HTERT RPE-1 (cell line): ENCODE measurements at regions not wholly inside any gene's neighbourhood (a gene's known extent, or its start where the extent isn't known, plus 50 kb on each side); places are given as distances from the start of the nearest gene placed in this dataset.

Experiments used
- in situ Hi-C: fragments of 300-500 bp; cut with MboI; formaldehyde crosslinking; loops from 4 replicates; pipeline ENCODE4 v1.14.3; 2020; ENCODE audit warnings: low sequenced_read_pairs

GRCh38 chr13:44051918-44052675 lies 172.4 kb downstream of the LACC1 start:
- in situ Hi-C loops, result loop anchor here (25.0 kb wide), 1 partner anchor 385 kb away; no protein-coding TSS in a partner anchor

- in situ Hi-C loops, result loop anchor here (25.0 kb wide), 1 partner anchor 385 kb away; no protein-coding TSS in a partner anchor
Measured at GRCh38 chr13:44052780-44053184, 173.1 kb downstream of the LACC1 start.

- in situ Hi-C loops, result loop anchor here (25.0 kb wide), 1 partner anchor 384 kb away; no protein-coding TSS in a partner anchor
Measured at GRCh38 chr13:44053208-44053607, 173.5 kb downstream of the LACC1 start.

- in situ Hi-C loops, result loop anchor here (25.0 kb wide), 1 partner anchor 383 kb away; no protein-coding TSS in a partner anchor
Measured at GRCh38 chr13:44054525-44054924, 174.8 kb downstream of the LACC1 start.

- in situ Hi-C loops, result loop anchor here (25.0 kb wide), 1 partner anchor 382 kb away; no protein-coding TSS in a partner anchor
Measured at GRCh38 chr13:44055681-44056080, 176.0 kb downstream of the LACC1 start.

- in situ Hi-C loops, result loop anchor here (25.0 kb wide), 1 partner anchor 379 kb away; no protein-coding TSS in a partner anchor
Measured at GRCh38 chr13:44058067-44058466, 178.4 kb downstream of the LACC1 start.

GRCh38 chr13:44058624-44059215 lies 179.0 kb downstream of the LACC1 start:
- in situ Hi-C loops, result loop anchor here (25.0 kb wide), 1 partner anchor 379 kb away; no protein-coding TSS in a partner anchor

GRCh38 chr13:44061876-44062275 lies 182.2 kb downstream of the LACC1 start:
- in situ Hi-C loops, result loop anchor here (25.0 kb wide), 1 partner anchor 375 kb away; no protein-coding TSS in a partner anchor

GRCh38 chr13:44063467-44063866 lies 183.8 kb downstream of the LACC1 start:
- in situ Hi-C loops, result loop anchor here (25.0 kb wide), 1 partner anchor 374 kb away; no protein-coding TSS in a partner anchor

GRCh38 chr13:44063881-44064280 lies 184.2 kb downstream of the LACC1 start:
- in situ Hi-C loops, result loop anchor here (25.0 kb wide), 1 partner anchor 373 kb away; no protein-coding TSS in a partner anchor

GRCh38 chr13:44064357-44064756 lies 184.7 kb downstream of the LACC1 start:
- in situ Hi-C loops, result loop anchor here (25.0 kb wide), 1 partner anchor 373 kb away; no protein-coding TSS in a partner anchor

GRCh38 chr13:44068169-44068568 lies 188.5 kb downstream of the LACC1 start:
- in situ Hi-C loops, result loop anchor here (25.0 kb wide), 1 partner anchor 369 kb away; no protein-coding TSS in a partner anchor

GRCh38 chr13:44068737-44069136 lies 189.0 kb downstream of the LACC1 start:
- in situ Hi-C loops, result loop anchor here (25.0 kb wide), 1 partner anchor 369 kb away; no protein-coding TSS in a partner anchor

GRCh38 chr13:44072536-44072935 lies 192.8 kb downstream of the LACC1 start:
- in situ Hi-C loops, result loop anchor here (25.0 kb wide), 1 partner anchor 365 kb away; no protein-coding TSS in a partner anchor

GRCh38 chr13:44074611-44075010 lies 194.9 kb downstream of the LACC1 start:
- in situ Hi-C loops, result loop anchor here (25.0 kb wide), 1 partner anchor 363 kb away; no protein-coding TSS in a partner anchor

- in situ Hi-C loops, result no loop called here
Measured at GRCh38 chr13:44075113-44075512, 195.4 kb downstream of the LACC1 start.

GRCh38 chr13:44078806-44079376 lies 199.2 kb downstream of the LACC1 start:
- in situ Hi-C loops, result no loop called here

- in situ Hi-C loops, result no loop called here
Measured at GRCh38 chr13:44079413-44080205, 199.9 kb downstream of the LACC1 start.

- in situ Hi-C loops, result no loop called here
Measured at GRCh38 chr13:44084146-44084545, 204.4 kb downstream of the LACC1 start.

- in situ Hi-C loops, result no loop called here
Measured at GRCh38 chr13:44086389-44086788, 206.7 kb downstream of the LACC1 start.
